CD4-positive, alpha-beta T cell (primary cell): ENCODE measurements at regions not wholly inside any gene's neighbourhood (a gene's known extent, or its start where the extent isn't known, plus 50 kb on each side); places are given as distances from the start of the nearest gene placed in this dataset.

Experiments used
- ATAC-seq: fragments of 200-7000 bp; cut with Tn5 transposase; one replicate; pipeline ENCODE4 v1.10.0; 2022; ENCODE audit warnings: mild to moderate bottlenecking; ENCODE audit not compliant: poor library complexity
- CTCF ChIA-PET: fragments of 350-600 bp; sonication (Branson Sonifier 250); formaldehyde crosslinking; loops from one replicate; lab custom pipeline; 2021; ENCODE audit warnings: antibody characterized with exemption, inconsistent platforms; lab: Charles Lee
- POLR2A ChIA-PET: fragments of 350-600 bp; sonication (Branson Sonifier 250); formaldehyde crosslinking; loops from one replicate; lab custom pipeline; 2021; ENCODE audit warnings: antibody characterized with exemption, inconsistent platforms; lab: Charles Lee
- DNase-seq, 14 experiments: peaks; one replicate each; pipeline ENCODE4 v3.0.0-alpha.2; 2013 to 2020; ENCODE audit warnings: mixed read lengths in 2 of 14
- H3K27ac ChIP-seq, 2 donors: one replicate each; pipeline versions ENCODE4 v1.5.1 to v1.7.0; 2013; ENCODE audit warnings: low read length in 2 of 2, low read depth in 1 of 2, mild to moderate bottlenecking in 1 of 2
- H3K27me3 ChIP-seq, 2 experiments: 1 replicate in 1 of 2; 2 replicates in 1 of 2; pipeline versions ENCODE4 v1.6.1 to v1.7.0; 2013; ENCODE audit warnings: low read length in 2 of 2, control low read depth in 1 of 2, mild to moderate bottlenecking in 1 of 2, moderate library complexity in 1 of 2; ENCODE audit not compliant: insufficient read depth in 2 of 2, control insufficient read depth in 1 of 2
- H3K36me3 ChIP-seq: one replicate; pipeline ENCODE4 v1.6.1; 2013; ENCODE audit warnings: low read length, control low read depth; ENCODE audit not compliant: insufficient read depth
- H3K4me1 ChIP-seq: one replicate; pipeline ENCODE4 v1.6.1; 2013; ENCODE audit warnings: low read length, control low read depth; ENCODE audit not compliant: insufficient read depth
- H3K4me3 ChIP-seq: one replicate; pipeline ENCODE4 v1.5.1; 2013; ENCODE audit warnings: mild to moderate bottlenecking, low read length, moderate library complexity
- H3K9me3 ChIP-seq, 2 experiments: 1 replicate in 1 of 2; 2 replicates in 1 of 2; pipeline versions ENCODE4 v1.6.1 to v1.7.0; 2013; ENCODE audit warnings: low read length in 2 of 2, mild to moderate bottlenecking in 2 of 2, control low read depth in 1 of 2, moderate library complexity in 1 of 2; ENCODE audit not compliant: control insufficient read depth in 1 of 2, insufficient read depth in 1 of 2
- H3K27ac Mint-ChIP-seq: one replicate; pipeline ENCODE4 v1.8.0; 2020; ENCODE audit warnings: mixed read lengths
- H3K27me3 Mint-ChIP-seq: one replicate; pipeline ENCODE4 v1.8.0; 2021; ENCODE audit warnings: mixed read lengths
- H3K36me3 Mint-ChIP-seq: one replicate; pipeline ENCODE4 v1.8.0; 2021; ENCODE audit warnings: low read depth, mixed read lengths
- H3K4me1 Mint-ChIP-seq: one replicate; pipeline ENCODE4 v1.8.0; 2021; ENCODE audit warnings: low read depth, mixed read lengths
- H3K4me3 Mint-ChIP-seq: one replicate; pipeline ENCODE4 v1.8.0; 2020; ENCODE audit warnings: mild to moderate bottlenecking, mixed read lengths
- H3K9me3 Mint-ChIP-seq: one replicate; pipeline ENCODE4 v1.8.0; 2020; ENCODE audit warnings: mixed read lengths
- intact Hi-C, 2 experiments: fragments of 100-400 bp; cut with DNase I in 1 of 2; cut with micrococcal nuclease in 1 of 2; formaldehyde crosslinking; loops; one replicate each; pipeline versions ENCODE4 v1.15.1 to v1.9.0; 2023 to 2025; cut with DNase I, micrococcal nuclease
- TF ChIP-seq, protein P1 (sequence below): fragments of 200-600 bp; IDR thresholded peaks from one replicate; pipeline ENCODE4 v1.8.0; 2022; ENCODE audit warnings: antibody characterized with exemption, mild to moderate bottlenecking

DNA sequence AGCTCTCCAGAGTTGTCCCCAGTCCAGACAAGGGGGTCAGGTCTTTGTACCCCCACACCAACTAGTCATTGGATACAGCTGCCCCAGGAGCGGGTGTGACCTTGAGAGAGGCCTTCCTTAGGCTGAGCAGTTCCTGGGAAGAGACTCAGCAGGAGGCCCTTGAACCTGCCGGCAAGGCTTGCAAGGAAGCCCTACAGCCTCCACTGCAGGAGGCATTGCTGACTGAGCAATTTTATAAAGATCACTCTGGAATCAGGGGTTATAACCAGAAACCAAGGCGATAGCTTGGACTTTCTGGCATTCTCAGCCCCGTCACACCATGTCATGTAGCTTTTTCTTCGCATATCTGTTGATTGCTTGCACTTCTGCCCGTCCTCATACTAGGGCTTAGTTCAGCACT, 291.3 kb upstream of the CRY1 start:
- Histone ChIP-seq H3K27ac (no peak overlapping the region), H3K4me1 (peaks cover 15% of the 10 kb centered on the region), H3K36me3 (no peaks in the 10 kb centered on the region), H3K9me3 (no peaks in the 10 kb centered on the region), H3K4me3 (no peak overlapping the region), H3K27me3 (no peaks in the 10 kb centered on the region)
- intact Hi-C loops: no loop called here
- CTCF ChIA-PET: no interaction called here
- TF ChIP-seq, protein P1, sequence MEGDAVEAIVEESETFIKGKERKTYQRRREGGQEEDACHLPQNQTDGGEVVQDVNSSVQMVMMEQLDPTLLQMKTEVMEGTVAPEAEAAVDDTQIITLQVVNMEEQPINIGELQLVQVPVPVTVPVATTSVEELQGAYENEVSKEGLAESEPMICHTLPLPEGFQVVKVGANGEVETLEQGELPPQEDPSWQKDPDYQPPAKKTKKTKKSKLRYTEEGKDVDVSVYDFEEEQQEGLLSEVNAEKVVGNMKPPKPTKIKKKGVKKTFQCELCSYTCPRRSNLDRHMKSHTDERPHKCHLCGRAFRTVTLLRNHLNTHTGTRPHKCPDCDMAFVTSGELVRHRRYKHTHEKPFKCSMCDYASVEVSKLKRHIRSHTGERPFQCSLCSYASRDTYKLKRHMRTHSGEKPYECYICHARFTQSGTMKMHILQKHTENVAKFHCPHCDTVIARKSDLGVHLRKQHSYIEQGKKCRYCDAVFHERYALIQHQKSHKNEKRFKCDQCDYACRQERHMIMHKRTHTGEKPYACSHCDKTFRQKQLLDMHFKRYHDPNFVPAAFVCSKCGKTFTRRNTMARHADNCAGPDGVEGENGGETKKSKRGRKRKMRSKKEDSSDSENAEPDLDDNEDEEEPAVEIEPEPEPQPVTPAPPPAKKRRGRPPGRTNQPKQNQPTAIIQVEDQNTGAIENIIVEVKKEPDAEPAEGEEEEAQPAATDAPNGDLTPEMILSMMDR: no peak
- H3K27me3 Mint-ChIP-seq: no peaks in the 10 kb centered on the region
- ATAC-seq (no peak), DNase-seq (no peak)
- no peaks in the 10 kb centered on the region for H3K9me3 Mint-ChIP-seq
- no peaks in the 10 kb centered on the region for H3K36me3 Mint-ChIP-seq
- H3K4me1 Mint-ChIP-seq: peaks cover 46% of the 10 kb centered on the region
- POLR2A ChIA-PET: no interaction called here
- no peak overlapping the region for H3K27ac Mint-ChIP-seq
- H3K4me3 Mint-ChIP-seq: no peak overlapping the region

DNA sequence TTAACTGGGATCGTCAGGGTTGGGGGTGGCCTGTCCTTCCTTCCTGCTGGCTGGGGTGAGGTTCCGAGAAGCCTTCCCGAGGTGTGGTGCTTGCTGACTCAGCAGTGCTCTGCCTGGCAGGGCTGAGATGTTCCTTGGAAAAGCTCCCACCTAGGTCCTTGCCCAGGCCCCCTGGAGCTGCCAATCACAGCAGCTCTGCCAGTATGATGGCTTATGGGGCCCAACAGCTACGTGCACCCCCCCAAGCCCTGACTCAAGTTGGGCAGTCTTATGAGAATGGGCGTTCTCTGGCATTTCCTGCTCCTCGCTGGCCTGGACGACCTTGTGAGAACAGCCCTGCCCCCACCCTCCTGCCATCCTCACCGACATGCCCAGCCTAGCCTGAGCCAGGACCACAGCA, 292.2 kb upstream of the CRY1 start:
- Mint-ChIP-seq H3K36me3 (no peaks in the 10 kb centered on the region), H3K9me3 (no peaks in the 10 kb centered on the region), H3K4me3 (no peak overlapping the region), H3K27ac (no peak overlapping the region), H3K27me3 (no peaks in the 10 kb centered on the region), H3K4me1 (peaks cover 54% of the 10 kb centered on the region)
- Histone ChIP-seq H3K4me3 (no peak overlapping the region), H3K27me3 (no peaks in the 10 kb centered on the region), H3K27ac (no peak overlapping the region), H3K9me3 (no peaks in the 10 kb centered on the region), H3K36me3 (no peaks in the 10 kb centered on the region), H3K4me1 (peaks cover 23% of the 10 kb centered on the region)
- ChIA-PET CTCF (no interaction called here), POLR2A (no interaction called here)
- TF ChIP-seq, protein P1: no peak
- no peak for DNase-seq
- intact Hi-C loops: no loop called here
- no peak for ATAC-seq

DNA sequence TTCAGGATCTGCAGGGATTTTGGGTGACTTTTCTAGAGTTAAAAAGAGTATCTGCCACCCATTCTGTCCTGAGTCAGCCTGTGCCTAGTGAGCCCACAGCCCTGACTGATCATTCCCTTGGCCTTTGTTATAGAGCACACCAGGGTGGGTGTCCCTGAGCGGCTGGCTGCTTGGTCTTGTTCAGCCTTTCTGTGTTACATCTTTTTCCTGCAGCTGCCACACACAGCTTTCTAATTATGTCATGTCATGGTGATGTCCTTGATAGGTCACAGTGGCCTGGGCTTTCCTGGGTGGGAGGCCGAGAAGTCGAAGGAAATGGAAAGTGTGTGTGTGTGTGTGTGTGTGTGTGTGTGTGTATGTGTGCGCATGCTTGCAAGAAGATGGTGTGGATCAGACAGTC, 293.2 kb upstream of the CRY1 start:
- Mint-ChIP-seq H3K27ac (no peak overlapping the region), H3K9me3 (no peaks in the 10 kb centered on the region), H3K36me3 (no peaks in the 10 kb centered on the region), H3K4me3 (no peak overlapping the region), H3K4me1 (peaks cover 57% of the 10 kb centered on the region), H3K27me3 (no peaks in the 10 kb centered on the region)
- ChIA-PET CTCF (no interaction called here), POLR2A (interaction anchor here (0.6 kb wide), 1 partner anchor 1666 kb away, joined by 3 read pairs; the partner anchor contains the start of gene USP30)
- Histone ChIP-seq H3K36me3 (no peaks in the 10 kb centered on the region), H3K4me1 (peaks cover 34% of the 10 kb centered on the region), H3K27ac (no peak overlapping the region), H3K9me3 (no peaks in the 10 kb centered on the region), H3K27me3 (no peaks in the 10 kb centered on the region), H3K4me3 (no peak overlapping the region)
- intact Hi-C loops: no loop called here
- no peak for ATAC-seq
- DNase-seq: no peak
- TF ChIP-seq, protein P1: no peak
